K562 (cell line): ENCODE measurements at regions not wholly inside any gene's neighbourhood (a gene's known extent, or its start where the extent isn't known, plus 50 kb on each side); places are given as distances from the start of the nearest gene placed in this dataset.

Experiments
- ESRRA ChIP-seq: fragments of 450-650 bp; IDR thresholded peaks from 2 replicates; pipeline ENCODE4 v1.6.1; 2014; ENCODE audit warnings: low read depth, mild to moderate bottlenecking, moderate library complexity, borderline replicate concordance
- FOXJ2 ChIP-seq: fragments of 200-800 bp; sonication (Bioruptor generic); IDR thresholded peaks from 2 replicates; pipeline ENCODE4 v1.6.1; 2016; ENCODE audit warnings: missing genetic modification characterization, missing compliant biosample characterization
- HEY1 ChIP-seq: fragments of 250-450 bp; sonication (Bioruptor Pico); IDR thresholded peaks from 2 replicates; pipeline ENCODE4 v1.5.0; 2020; ENCODE audit warnings: mild to moderate bottlenecking, moderate library complexity, borderline replicate concordance
- KLF1 ChIP-seq: fragments of 450-650 bp; IDR thresholded peaks from 2 replicates; pipeline ENCODE4 v1.6.1; 2016; ENCODE audit warnings: missing genetic modification characterization, missing compliant biosample characterization
- XRCC3 ChIP-seq: fragments of 450-650 bp; IDR thresholded peaks from 2 replicates; pipeline ENCODE4 v1.6.1; 2017; ENCODE audit warnings: mild to moderate bottlenecking, moderate library complexity
- ZBTB17 ChIP-seq: fragments of 450-650 bp; formaldehyde crosslinking; IDR thresholded peaks from 2 replicates; pipeline ENCODE4 v1.4.0; 2020; ENCODE audit warnings: mild to moderate bottlenecking
- ZBTB5 ChIP-seq: fragments of 450-650 bp; IDR thresholded peaks from 2 replicates; pipeline ENCODE4 v1.6.1; 2017; ENCODE audit warnings: antibody characterized with exemption
- ZNF407 ChIP-seq: fragments of 450-650 bp; IDR thresholded peaks from 2 replicates; pipeline ENCODE4 v1.6.1; 2016; ENCODE audit warnings: low read depth
- ZNF609 ChIP-seq: sonication (generic); formaldehyde crosslinking; IDR thresholded peaks from 2 replicates; pipeline ENCODE4 v1.8.1; 2023; ENCODE audit warnings: missing genetic modification reagents, mild to moderate bottlenecking, borderline replicate concordance

GRCh38 chrX:2629316-2630007 is 61.6 kb upstream of the CD99 start (continued):
- TF ChIP-seq ZNF407 (no peak), ESRRA (peak; percentile 28; the same call in 1 of the 2 replicates), KLF1 (tag) (no peak), HEY1 (CRISPR knock-in tag) (0 out of 2 replicates have a peak, but pooled peaks have one; percentile 28), ZBTB5 (no peak), ZNF609 (CRISPR knock-in tag) (no peak), FOXJ2 (tag) (peak; percentile 88), XRCC3 (no peak), ZBTB17 (CRISPR knock-in tag) (no peak)
